ENCODE measurements at regions not wholly inside any gene's neighbourhood (a gene's known extent, or its start where the extent isn't known, plus 50 kb on each side); places are given as distances from the start of the nearest gene placed in this dataset.

GRCh38 chrX:45274576-45274975 lies 73.9 kb upstream of the DIPK2B start:
- H3K27me3 ChIP-seq (ENCODE audit: control insufficient read depth, insufficient read depth, low read length, poor library complexity, severe bottlenecking), result no peaks in the 10 kb centered on the region
- H3K36me3 ChIP-seq (ENCODE audit: control insufficient read depth, insufficient read depth, low read length), result no peaks in the 10 kb centered on the region
- H3K4me3 ChIP-seq (ENCODE audit: insufficient read depth, low read depth, low read length), result no peak overlapping the region
- whole genome bisulfite sequencing, 2 experiments, result 82 to 100% methylated on average over 1 of the region's 1 CpG
- no peak overlapping the region for H3K27ac ChIP-seq (ENCODE audit: insufficient read depth, low read depth, low read length, poor library complexity, severe bottlenecking)
- H3K4me1 ChIP-seq (ENCODE audit: control insufficient read depth, insufficient read depth, low read length), result no peaks in the 10 kb centered on the region
- no peaks in the 10 kb centered on the region for H3K9me3 ChIP-seq (ENCODE audit: control insufficient read depth, low read length)

GRCh38 chrX:45267007-45267406 lies 66.3 kb upstream of the DIPK2B start:
- H3K27me3 ChIP-seq (ENCODE audit: control insufficient read depth, insufficient read depth, low read length, poor library complexity, severe bottlenecking), result no peaks in the 10 kb centered on the region
- no peak overlapping the region for H3K27ac ChIP-seq (ENCODE audit: insufficient read depth, low read depth, low read length, poor library complexity, severe bottlenecking)
- no peaks in the 10 kb centered on the region for H3K36me3 ChIP-seq (ENCODE audit: control insufficient read depth, insufficient read depth, low read length)
- H3K4me3 ChIP-seq (ENCODE audit: insufficient read depth, low read depth, low read length), result no peak overlapping the region
- H3K9me3 ChIP-seq (ENCODE audit: control insufficient read depth, low read length), result no peaks in the 10 kb centered on the region
- no CpG with 5 or more reads among the region's 1 CpG for whole genome bisulfite sequencing, 2 experiments
- H3K4me1 ChIP-seq (ENCODE audit: control insufficient read depth, insufficient read depth, low read length), result no peaks in the 10 kb centered on the region

- H3K36me3 ChIP-seq (ENCODE audit: control insufficient read depth, insufficient read depth, low read length), result no peaks in the 10 kb centered on the region
- WGBS, 2 experiments, result 89 to 97% methylated on average over 1 of the region's 1 CpG
- no peaks in the 10 kb centered on the region for H3K9me3 ChIP-seq (ENCODE audit: control insufficient read depth, low read length)
- no peak overlapping the region for H3K4me3 ChIP-seq (ENCODE audit: insufficient read depth, low read depth, low read length)
- no peaks in the 10 kb centered on the region for H3K27me3 ChIP-seq (ENCODE audit: control insufficient read depth, insufficient read depth, low read length, poor library complexity, severe bottlenecking)
- H3K27ac ChIP-seq (ENCODE audit: insufficient read depth, low read depth, low read length, poor library complexity, severe bottlenecking), result no peak overlapping the region
- H3K4me1 ChIP-seq (ENCODE audit: control insufficient read depth, insufficient read depth, low read length), result no peaks in the 10 kb centered on the region
Measured at GRCh38 chrX:45266456-45266855, 65.8 kb upstream of the DIPK2B start.

DNA sequence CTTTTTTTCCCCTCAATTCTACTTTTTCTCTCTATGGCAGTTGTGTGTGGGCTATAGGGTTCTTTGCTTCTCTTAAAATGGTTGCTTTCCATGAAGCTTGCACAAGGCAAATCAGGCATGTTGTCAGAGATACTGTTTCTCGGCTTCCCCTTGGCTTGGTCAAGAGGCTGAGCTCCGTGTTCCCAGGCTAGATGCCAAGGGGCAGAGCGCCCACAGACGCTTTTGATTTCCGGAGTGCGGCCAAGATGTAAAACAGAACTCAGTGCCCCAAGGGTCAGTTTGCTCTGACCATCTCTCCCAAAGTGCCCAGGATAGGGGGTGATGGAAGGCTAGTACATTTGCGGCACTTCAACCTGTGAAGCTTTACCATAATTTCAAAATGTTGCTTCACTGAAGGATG lies 64.2 kb upstream of the DIPK2B start:
- 96% methylated on average over 6 to 7 of the region's 7 CpGs for WGBS, 2 experiments
- H3K27me3 ChIP-seq (ENCODE audit: control insufficient read depth, insufficient read depth, low read length, poor library complexity, severe bottlenecking), result no peaks in the 10 kb centered on the region
- no peaks in the 10 kb centered on the region for H3K9me3 ChIP-seq (ENCODE audit: control insufficient read depth, low read length)
- H3K4me3 ChIP-seq (ENCODE audit: insufficient read depth, low read depth, low read length), result no peak overlapping the region
- no peak overlapping the region for H3K27ac ChIP-seq (ENCODE audit: insufficient read depth, low read depth, low read length, poor library complexity, severe bottlenecking)
- H3K4me1 ChIP-seq (ENCODE audit: control insufficient read depth, insufficient read depth, low read length), result no peaks in the 10 kb centered on the region
- H3K36me3 ChIP-seq (ENCODE audit: control insufficient read depth, insufficient read depth, low read length), result no peaks in the 10 kb centered on the region

DNA sequence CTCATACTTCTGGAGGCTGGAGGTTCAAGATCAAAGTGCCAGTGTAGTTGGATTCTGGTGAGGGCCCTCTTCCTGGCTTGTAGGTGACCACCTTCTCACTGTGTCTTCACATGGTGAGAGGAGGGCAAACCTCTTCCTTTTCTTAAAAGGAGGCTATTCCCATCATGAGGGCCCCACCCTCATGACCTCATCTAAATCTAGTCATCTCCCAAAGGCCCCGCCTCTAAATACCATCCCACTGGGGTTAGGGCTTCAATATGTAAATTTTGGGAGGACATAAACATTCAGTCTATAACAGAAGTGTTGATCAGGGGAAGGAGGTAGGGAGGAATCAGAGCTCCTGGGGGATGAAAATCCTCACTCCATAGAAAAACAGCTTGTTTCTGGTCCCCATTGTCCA lies 60.8 kb upstream of the DIPK2B start:
- Histone ChIP-seq H3K4me1 (ENCODE audit: control insufficient read depth, insufficient read depth, low read length) (no peaks in the 10 kb centered on the region), H3K9me3 (ENCODE audit: control insufficient read depth, low read length) (no peaks in the 10 kb centered on the region), H3K27me3 (ENCODE audit: control insufficient read depth, insufficient read depth, low read length, poor library complexity, severe bottlenecking) (no peaks in the 10 kb centered on the region), H3K4me3 (ENCODE audit: insufficient read depth, low read depth, low read length) (no peak overlapping the region), H3K36me3 (ENCODE audit: control insufficient read depth, insufficient read depth, low read length) (no peaks in the 10 kb centered on the region), H3K27ac (ENCODE audit: insufficient read depth, low read depth, low read length, poor library complexity, severe bottlenecking) (no peak overlapping the region)
- WGBS, 2 experiments, result no CpG with 5 or more reads among the region's 1 CpG

GRCh38 chrX:45261005-45261404 lies 60.3 kb upstream of the DIPK2B start:
- WGBS, 2 experiments, result 36% methylated on average over 1 of the region's 1 CpG; no CpG with 5 or more reads in 1 of the 2 experiments

DNA sequence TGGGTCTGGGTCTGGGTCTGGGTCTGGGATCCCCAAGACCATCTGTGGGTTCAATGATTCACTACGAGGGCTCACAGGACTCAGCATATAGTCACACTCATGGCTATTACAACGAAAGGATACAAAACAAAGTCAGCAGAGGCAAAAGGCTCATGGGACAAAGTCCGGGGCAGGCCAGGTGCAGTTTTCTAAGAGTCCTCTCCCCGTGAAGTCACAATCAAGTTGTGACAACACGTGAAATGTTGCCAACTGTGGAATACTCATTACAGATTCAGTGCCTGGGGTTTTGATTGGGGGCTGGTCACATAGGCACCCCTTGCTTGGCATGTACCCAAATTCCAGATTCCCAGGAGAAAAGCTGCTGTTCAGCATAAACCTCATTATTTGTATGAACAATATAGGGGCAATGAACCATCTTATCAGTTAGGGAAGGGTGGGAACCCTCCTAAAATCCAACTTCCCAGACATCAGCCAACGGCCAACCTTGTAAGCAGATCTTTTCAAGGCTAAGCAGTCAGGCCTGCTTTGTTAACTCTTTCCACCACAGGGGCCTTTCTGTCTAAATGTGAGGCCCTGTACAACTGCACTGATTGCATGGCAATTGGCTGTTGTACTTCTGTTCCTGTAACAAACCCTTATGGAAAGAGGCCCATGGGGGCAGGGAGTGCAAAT lies 58.2 kb upstream of the DIPK2B start:
- H3K4me3 ChIP-seq (ENCODE audit: insufficient read depth, low read depth, low read length), result no peak overlapping the region
- H3K36me3 ChIP-seq (ENCODE audit: control insufficient read depth, insufficient read depth, low read length), result no peaks in the 10 kb centered on the region
- no peaks in the 10 kb centered on the region for H3K4me1 ChIP-seq (ENCODE audit: control insufficient read depth, insufficient read depth, low read length)
- H3K27me3 ChIP-seq (ENCODE audit: control insufficient read depth, insufficient read depth, low read length, poor library complexity, severe bottlenecking), result no peaks in the 10 kb centered on the region
- 90 to 92% methylated on average over 6 of the region's 6 CpGs for WGBS, 2 experiments
- H3K27ac ChIP-seq (ENCODE audit: insufficient read depth, low read depth, low read length, poor library complexity, severe bottlenecking), result no peak overlapping the region
- H3K9me3 ChIP-seq (ENCODE audit: control insufficient read depth, low read length), result no peaks in the 10 kb centered on the region

More at GRCh38 chrX:45261005-45261404, 60.3 kb upstream of the DIPK2B start:
- Histone ChIP-seq H3K27me3 (ENCODE audit: control insufficient read depth, insufficient read depth, low read length, poor library complexity, severe bottlenecking) (no peaks in the 10 kb centered on the region), H3K4me3 (ENCODE audit: insufficient read depth, low read depth, low read length) (no peak overlapping the region), H3K4me1 (ENCODE audit: control insufficient read depth, insufficient read depth, low read length) (no peaks in the 10 kb centered on the region), H3K27ac (ENCODE audit: insufficient read depth, low read depth, low read length, poor library complexity, severe bottlenecking) (no peak overlapping the region), H3K9me3 (ENCODE audit: control insufficient read depth, low read length) (no peaks in the 10 kb centered on the region), H3K36me3 (ENCODE audit: control insufficient read depth, insufficient read depth, low read length) (no peaks in the 10 kb centered on the region)
